Right atrium auricular region (tissue), 2 donors: ENCODE measurements at regions not wholly inside any gene's neighbourhood (a gene's known extent, or its start where the extent isn't known, plus 50 kb on each side); places are given as distances from the start of the nearest gene placed in this dataset.

Experiments
- DNase-seq: peaks from one replicate; pipeline ENCODE4 v3.0.0-alpha.2; 2019; ENCODE audit warnings: low spot score
- H3K27ac ChIP-seq, 2 donors: fragments of 200-600 bp; sonication (generic); 1 replicate in 1 of 2; 2 replicates in 1 of 2; pipeline ENCODE4 v1.5.1; 2016 to 2019
- H3K27me3 ChIP-seq, 2 donors: fragments of 200-600 bp; sonication (generic); one replicate each; pipeline versions ENCODE4 v1.5.1 to v1.6.0; 2017 to 2019
- H3K36me3 ChIP-seq: fragments of 200-600 bp; sonication (generic); one replicate; pipeline ENCODE4 v1.5.1; 2016
- H3K4me1 ChIP-seq, 2 donors: fragments of 200-600 bp; sonication (generic); one replicate each; pipeline versions ENCODE4 v1.5.1 to v1.6.0; 2017 to 2019
- H3K4me3 ChIP-seq, 2 donors: fragments of 200-600 bp; sonication (generic); 1 replicate in 1 of 2; 2 replicates in 1 of 2; pipeline ENCODE4 v1.5.1; 2017 to 2019; ENCODE audit warnings: mild to moderate bottlenecking in 1 of 2, moderate library complexity in 1 of 2
- H3K9me3 ChIP-seq, 2 donors: fragments of 200-600 bp; sonication (generic); one replicate each; pipeline ENCODE4 v1.5.1; 2019
- CTCF ChIP-seq, 2 donors: fragments of 200-600 bp; sonication (generic); IDR thresholded peaks; one replicate each; pipeline ENCODE4 v1.5.1; 2019; ENCODE audit warnings: antibody characterized with exemption in 2 of 2

DNA sequence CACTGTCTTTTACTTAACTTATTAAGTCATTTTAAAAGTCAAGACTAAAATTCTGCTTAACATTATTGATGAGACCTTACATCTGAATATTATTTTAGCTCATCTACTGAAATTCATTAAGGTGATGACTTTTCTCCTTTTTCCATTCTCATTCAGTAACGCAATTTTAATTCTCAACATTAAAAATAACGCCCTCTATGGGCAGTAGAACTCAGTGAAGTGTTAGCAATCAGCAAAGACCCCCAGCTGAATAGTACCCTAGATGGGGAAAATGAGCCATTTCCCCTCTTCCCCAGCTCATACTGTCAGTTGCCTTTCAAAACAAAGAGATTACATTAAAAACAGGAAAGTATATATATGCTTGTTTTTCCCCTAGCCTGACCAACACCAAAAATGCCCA is 203.3 kb downstream of the NR4A2 start:
- Histone ChIP-seq H3K4me3 (no peak overlapping the region), H3K36me3 (no peaks in the 10 kb centered on the region), H3K27me3 (no peaks in the 10 kb centered on the region), H3K27ac (no peak overlapping the region), H3K9me3 (no peaks in the 10 kb centered on the region), H3K4me1 (no peaks in the 10 kb centered on the region)
- no peak for TF ChIP-seq CTCF (IDR thresholded peaks at IDR 0.05)
- DNase-seq, result no peak

DNA sequence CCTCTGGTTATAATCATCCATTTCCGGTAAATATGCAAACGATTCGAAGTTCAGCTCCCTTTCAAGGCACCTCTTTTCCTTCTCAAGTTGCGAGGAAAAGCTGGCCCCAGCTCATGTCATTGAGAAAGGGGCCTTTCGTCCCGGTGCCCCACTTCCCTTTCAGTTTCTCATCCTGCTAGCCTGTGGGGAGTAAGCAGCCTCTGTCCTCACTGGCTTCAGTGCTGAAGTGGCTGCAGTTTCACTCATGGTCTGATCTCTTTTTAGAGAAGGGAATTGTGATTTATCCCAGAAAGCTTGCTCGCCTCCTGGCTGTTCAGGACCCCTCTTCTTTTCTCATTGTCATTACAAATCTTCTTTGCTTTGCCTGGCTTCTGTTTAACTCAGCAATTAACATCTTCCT is 207.5 kb downstream of the NR4A2 start:
- H3K9me3 ChIP-seq, result no peaks in the 10 kb centered on the region
- H3K27ac ChIP-seq, result no peak overlapping the region
- no peak for DNase-seq
- H3K4me3 ChIP-seq, result no peak overlapping the region
- no peaks in the 10 kb centered on the region for H3K36me3 ChIP-seq
- no peaks in the 10 kb centered on the region for H3K4me1 ChIP-seq
- no peaks in the 10 kb centered on the region for H3K27me3 ChIP-seq
- no peak for TF ChIP-seq CTCF (IDR thresholded peaks at IDR 0.05)

- H3K36me3 ChIP-seq, result no peaks in the 10 kb centered on the region
- H3K27me3 ChIP-seq, result no peaks in the 10 kb centered on the region
- H3K4me3 ChIP-seq, result no peak overlapping the region
- no peaks in the 10 kb centered on the region for H3K4me1 ChIP-seq
- TF ChIP-seq CTCF (IDR thresholded peaks at IDR 0.05), result no peak
- H3K27ac ChIP-seq, result no peak overlapping the region
- DNase-seq, result no peak
- no peaks in the 10 kb centered on the region for H3K9me3 ChIP-seq
Measured at GRCh38 chr2:156124458-156124857, 208.1 kb downstream of the NR4A2 start.

DNA sequence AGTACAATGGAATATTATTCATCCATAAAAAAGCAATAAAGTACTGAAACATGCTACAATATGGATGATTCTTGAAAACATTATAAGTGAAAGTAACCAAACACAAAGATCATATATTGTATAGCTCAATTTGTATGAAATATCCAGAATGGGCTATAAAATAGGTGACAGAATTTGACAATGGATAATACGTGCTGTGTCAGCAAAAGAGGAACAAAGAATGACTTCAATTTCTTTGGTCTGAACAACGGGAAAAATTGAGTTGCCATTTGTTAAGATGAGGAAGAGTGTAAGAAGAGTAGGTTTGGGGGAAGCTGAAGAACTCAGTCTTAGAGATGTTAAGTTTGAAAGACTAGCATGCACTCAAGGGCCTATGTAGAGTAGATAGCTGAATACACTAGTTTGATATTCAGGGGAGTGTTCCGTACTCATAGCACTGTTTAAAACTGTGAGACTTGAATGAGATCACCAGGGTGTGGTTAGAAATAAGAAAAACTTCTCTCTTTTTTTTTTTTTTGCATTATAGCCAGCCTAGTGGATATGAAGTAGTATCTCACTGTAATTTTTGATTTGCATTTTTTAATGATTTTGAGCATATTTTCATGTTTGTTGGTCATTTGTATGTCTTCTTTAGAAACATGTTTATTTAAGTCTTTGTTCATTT is 213.6 kb downstream of the NR4A2 start:
- H3K4me1 ChIP-seq, result no peaks in the 10 kb centered on the region
- H3K36me3 ChIP-seq, result no peaks in the 10 kb centered on the region
- no peak overlapping the region for H3K27ac ChIP-seq
- DNase-seq, result no peak
- H3K27me3 ChIP-seq, result no peaks in the 10 kb centered on the region
- TF ChIP-seq CTCF (IDR thresholded peaks at IDR 0.05), result no peak
- H3K9me3 ChIP-seq, result peaks cover 0 to 4% of the 10 kb centered on the region in 2 donors
- no peak overlapping the region for H3K4me3 ChIP-seq

GRCh38 chr2:156116113-156116512 is 216.4 kb downstream of the NR4A2 start:
- no peak for TF ChIP-seq CTCF (IDR thresholded peaks at IDR 0.05)
- Histone ChIP-seq H3K4me3 (no peak overlapping the region), H3K36me3 (no peaks in the 10 kb centered on the region), H3K27ac (no peak overlapping the region), H3K4me1 (no peaks in the 10 kb centered on the region), H3K9me3 (peaks cover 0 to 4% of the 10 kb centered on the region in 2 donors), H3K27me3 (no peaks in the 10 kb centered on the region)
- no peak for DNase-seq

GRCh38 chr2:156115338-156115737 is 217.2 kb downstream of the NR4A2 start:
- Histone ChIP-seq H3K27ac (no peak overlapping the region), H3K4me3 (no peak overlapping the region), H3K27me3 (no peaks in the 10 kb centered on the region), H3K9me3 (peaks cover 0 to 4% of the 10 kb centered on the region in 2 donors), H3K36me3 (no peaks in the 10 kb centered on the region), H3K4me1 (no peaks in the 10 kb centered on the region)
- no peak for DNase-seq
- no peak for TF ChIP-seq CTCF (IDR thresholded peaks at IDR 0.05)
